22Rv1 (cell line): ENCODE measurements at regions not wholly inside any gene's neighbourhood (a gene's known extent, or its start where the extent isn't known, plus 50 kb on each side); places are given as distances from the start of the nearest gene placed in this dataset.

Experiments used
- CTCF ChIP-seq: fragments of 450-650 bp; IDR thresholded peaks from 2 replicates; pipeline ENCODE4 v1.5.1; 2017; ENCODE audit warnings: mild to moderate bottlenecking
- ZFX ChIP-seq: fragments of 450-650 bp; IDR thresholded peaks from 2 replicates; pipeline ENCODE4 v1.6.1; 2017; ENCODE audit warnings: antibody characterized with exemption, borderline replicate concordance

GRCh38 chr12:105659355-105660075 lies 329.0 kb downstream of the C12orf75 start:
- no peak for TF ChIP-seq CTCF
- TF ChIP-seq ZFX: no peak
